HG03342 (cell line): ENCODE measurements at regions not wholly inside any gene's neighbourhood (a gene's known extent, or its start where the extent isn't known, plus 50 kb on each side); places are given as distances from the start of the nearest gene placed in this dataset.

Experiments used
- ATAC-seq: cut with Tn5 transposase; IDR thresholded peaks from one replicate; pipeline ENCODE4 v1.9.1; 2021; ENCODE audit warnings: mild to moderate bottlenecking, moderate library complexity; ENCODE audit not compliant: unreplicated experiment

GRCh38 chr4:3818371-3818770, 52.2 kb downstream of the ADRA2C start:
- no peak for ATAC-seq

DNA sequence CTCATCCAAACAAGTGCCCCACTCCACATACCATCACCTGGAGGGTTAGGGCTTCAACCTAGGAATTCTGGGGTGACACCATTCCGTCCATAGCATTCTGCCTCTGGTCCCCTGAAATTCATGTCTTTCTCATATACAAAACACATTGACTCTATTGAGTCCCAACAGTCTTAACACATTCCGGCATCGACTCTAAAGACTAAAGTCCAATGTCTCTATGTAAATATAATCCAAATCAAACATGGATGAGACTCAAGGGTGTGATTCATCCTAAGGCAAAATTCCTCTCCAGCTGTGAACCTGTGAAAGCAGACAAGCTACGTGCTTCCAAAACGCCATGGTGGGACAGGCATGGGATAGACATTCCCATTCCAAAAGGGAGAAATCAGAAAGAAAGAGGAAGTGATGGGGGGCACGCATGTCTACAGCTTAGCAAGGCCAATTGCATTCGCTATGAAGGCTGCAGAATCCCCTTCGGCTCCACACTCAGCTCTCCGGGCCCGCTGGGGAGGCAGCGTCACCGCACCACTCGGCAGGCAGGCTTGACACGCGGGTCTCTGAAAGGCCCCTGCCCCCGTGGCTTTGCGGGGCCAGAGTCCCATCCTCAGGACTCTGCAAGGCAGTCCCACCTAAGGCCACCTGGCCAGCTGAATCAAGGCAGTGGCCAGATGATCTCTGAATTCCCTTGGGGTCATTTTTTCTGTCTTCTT, 53.2 kb downstream of the ADRA2C start:
- ATAC-seq: no peak

- no peak for ATAC-seq
These were observed 54.0 kb downstream of the ADRA2C start for GRCh38 chr4:3820016-3820805.

DNA sequence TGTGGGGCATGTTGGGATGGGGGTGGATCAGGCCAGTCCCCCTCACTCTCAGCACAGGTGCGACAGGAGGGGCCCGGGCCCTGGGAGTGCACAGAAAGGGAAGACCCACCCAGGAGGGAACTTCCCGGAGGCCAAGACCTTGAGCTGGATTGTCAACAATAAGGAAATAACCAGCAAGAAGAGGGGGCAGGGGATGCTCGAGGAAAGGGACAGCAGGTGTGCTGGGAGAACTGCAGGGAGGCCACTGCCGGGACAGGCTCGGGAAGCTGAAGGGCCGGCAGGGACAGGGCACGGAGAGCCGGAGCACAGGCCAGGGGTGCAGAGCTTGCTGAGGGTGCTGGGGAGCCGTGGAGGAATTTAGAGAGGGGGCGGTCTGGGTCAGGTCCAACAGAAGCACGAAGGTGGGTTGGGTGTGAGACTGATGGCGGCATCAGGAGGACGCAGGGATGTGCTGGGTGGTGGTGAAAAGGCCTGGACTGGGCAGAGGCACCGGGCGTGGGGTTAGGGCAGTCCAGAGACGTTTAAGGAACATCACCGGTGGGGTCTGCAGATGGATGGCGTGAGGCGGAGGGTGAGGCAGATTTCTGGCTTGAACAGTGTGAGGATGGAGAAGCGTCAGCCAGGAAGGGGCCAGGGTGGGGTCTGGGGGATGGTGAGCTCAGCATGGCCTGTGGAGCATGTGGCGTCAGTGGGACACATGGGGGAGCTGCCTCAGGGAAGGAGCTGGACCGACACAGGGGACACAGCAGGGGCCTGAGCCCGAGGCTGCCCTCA, 54.8 kb downstream of the ADRA2C start:
- ATAC-seq: no peak

- ATAC-seq: no peak
These were observed 55.5 kb downstream of the ADRA2C start for GRCh38 chr4:3821580-3822229.

DNA sequence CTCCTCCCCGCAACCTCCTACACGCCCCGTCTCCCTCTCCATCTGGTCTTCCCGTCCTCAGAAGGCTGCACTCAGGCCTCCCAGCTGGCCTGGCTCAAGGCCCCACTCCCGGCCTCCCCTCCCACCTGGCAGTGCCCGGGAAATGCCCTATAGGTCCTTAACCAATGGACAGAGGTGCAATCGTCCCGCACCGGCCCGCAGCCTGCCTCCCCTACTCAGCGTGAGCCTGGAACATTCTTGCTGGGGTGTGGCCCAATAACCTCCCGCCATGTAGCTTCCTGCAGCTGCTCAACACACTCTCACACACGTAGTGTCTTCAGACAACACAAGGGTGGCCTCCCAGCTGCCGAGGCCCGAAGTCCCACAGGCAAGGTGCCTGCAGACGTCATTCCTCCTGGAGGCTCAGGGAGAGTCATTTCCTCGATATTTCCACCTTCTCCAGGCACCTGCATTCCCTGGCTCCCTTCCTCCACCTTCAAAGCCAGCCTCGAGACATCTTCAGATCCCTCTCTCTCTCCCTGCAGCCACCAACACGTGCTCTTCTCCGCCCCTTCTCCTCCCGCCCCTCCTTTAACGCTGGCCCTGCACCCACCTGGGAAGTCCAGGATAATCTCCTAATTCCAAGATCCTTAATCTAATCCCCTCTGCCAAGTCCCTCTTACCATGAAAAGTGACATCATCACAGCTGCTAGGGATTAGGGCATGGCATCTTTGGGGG, 56.2 kb downstream of the ADRA2C start:
- ATAC-seq: no peak

- no peak for ATAC-seq
These were observed 57.5 kb downstream of the ADRA2C start for GRCh38 chr4:3823496-3824341.

DNA sequence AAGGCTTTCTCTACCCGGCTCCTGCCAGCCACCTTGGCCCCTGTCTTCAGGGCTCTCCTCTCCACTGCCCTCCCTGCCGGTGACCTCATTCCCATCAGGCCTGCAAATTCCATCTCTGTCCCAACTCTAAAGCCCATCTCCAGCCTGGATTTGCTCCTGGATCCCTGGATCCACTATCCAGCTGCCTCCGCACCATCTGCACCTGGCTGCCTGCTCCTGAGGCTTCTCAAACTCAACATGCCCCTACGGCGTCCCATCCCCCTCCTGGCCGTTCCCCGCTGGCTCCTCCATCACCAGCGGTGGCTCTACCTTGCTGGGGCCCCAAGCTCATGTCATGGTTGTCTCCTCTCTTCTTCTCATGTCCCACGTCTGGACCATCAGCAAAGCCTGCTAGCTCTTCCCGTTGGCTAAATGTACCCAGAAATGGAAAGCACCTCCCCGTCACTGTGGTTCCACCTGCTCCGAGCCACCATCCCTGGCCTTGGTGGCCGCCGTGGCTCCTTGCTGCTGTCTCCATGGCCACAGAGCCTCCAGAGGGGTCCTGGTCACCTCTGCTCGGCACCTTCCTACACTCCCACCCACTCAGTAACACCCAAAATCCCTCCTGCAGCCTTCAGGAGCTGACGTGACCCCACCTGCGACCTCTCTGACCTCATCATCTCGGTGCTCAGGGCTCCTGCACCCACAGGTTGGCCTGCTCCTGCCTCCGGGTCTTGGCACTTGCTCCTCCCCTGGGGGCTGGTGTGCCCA, 58.5 kb downstream of the ADRA2C start:
- no peak for ATAC-seq

DNA sequence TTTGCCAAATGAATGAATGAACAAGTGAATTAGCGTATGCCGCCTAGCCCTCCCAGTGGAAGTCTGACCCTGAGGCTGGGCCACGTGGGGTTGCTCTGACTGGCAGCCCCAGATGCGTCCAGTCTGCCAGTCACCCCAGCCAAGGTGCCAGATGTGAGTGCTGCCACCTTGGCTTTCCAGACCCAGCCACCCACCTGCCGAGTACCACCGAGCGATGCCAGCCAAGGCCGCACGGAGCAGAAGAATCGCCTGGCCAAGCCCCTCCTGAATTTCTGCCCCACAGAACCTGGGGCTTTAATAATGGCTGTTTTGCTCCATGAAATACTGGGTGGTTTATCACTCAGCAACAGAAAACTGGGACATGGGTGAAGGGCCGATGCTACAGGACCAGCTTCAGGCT, 59.3 kb downstream of the ADRA2C start:
- no peak for ATAC-seq

DNA sequence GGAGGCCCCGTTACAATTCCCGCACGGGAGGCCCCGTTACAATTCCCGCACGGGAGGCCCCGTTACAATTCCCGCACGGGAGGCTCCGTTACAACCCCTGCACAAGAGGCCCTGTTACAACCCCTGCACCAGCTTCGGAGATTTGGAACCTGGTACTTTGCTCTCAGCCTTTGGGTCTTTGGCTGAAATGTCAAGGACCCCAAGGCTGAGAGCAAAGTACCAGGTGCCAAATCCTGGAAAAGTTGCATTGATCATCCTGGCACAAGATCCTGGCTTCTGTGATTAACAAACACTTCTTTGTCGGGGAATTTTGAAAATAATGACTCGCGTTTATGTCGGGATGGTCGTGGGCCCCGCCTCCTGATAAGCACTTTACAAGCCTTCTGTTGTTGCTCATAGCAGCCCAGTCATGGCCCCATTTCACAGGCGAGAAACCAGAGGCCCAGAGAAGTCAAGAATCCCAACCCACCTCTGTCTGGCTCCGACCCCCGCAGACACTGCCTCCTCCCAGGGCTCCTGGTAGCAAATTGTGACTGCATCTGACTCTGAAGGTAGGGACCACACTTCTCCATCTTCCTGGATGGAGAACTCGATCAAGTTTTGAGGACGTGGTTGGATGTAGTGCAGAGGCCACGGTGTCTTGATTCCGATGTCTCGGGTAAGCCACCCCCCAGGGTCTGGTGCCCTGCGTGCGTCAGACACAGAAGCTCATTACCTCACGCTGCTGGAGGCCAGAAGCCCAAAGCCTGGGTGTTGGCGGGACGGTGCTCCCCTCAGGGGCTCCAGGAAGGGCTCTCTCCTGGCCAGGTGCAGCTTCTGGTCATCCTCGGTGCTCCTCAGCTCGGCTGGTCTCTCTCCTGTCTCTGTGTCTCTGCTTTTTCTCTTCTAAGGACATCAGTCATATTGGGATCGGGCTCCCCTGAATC, 60.3 kb downstream of the ADRA2C start:
- ATAC-seq: no peak

DNA sequence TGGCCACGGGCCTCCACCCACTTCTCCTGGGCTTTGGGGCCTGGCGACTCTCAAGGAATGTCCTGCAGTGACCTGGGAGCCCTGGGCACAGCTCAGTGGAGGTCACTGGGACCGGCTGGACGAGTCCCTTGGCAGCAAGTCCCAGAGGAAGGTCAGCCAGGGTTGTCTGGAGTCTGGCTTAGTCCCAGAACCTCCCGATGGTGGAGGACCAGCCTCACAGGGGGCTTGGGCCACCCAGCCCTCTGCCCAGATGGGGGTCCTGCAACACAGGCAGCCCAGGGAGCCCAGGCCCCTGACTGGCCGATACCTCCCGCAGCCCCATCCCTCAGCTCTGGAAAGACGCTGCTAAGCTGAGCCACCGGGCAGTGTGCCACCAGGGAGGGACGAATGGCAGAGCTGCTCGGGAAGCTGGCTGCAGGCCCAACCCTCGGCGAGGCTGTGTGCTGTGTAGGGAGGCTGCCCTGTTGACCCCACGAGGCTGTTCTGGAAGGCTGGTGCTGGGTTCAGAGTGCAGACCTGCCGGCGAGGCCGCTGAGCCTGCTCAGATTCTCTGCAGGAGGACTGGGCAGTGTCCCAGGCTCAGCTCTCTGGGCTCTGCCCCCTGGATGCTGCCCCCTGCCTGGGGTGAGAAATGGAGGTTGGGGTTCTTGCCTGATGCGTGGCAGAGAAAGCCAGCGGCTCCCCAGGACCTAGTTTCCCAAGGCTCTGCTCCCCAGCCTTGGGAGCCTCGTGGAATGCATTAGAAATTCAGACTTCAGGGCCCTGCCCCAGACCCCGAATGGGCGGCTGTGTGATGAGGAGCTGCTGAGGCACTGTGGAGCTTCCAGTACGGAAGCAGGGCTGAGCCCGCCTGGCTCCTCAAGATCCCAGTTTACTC, 61.7 kb downstream of the ADRA2C start:
- ATAC-seq: no peak

GRCh38 chr4:3828546-3828945, 62.4 kb downstream of the ADRA2C start:
- ATAC-seq: no peak

- ATAC-seq: no peak
These were observed 63.2 kb downstream of the ADRA2C start for GRCh38 chr4:3829211-3829955.

- ATAC-seq: no peak
These were observed 64.0 kb downstream of the ADRA2C start for GRCh38 chr4:3829956-3830773.

- no peak for ATAC-seq
These were observed 64.8 kb downstream of the ADRA2C start for GRCh38 chr4:3830774-3831528.
